Right cardiac atrium (tissue), 5 donors: ENCODE measurements at regions not wholly inside any gene's neighbourhood (a gene's known extent, or its start where the extent isn't known, plus 50 kb on each side); places are given as distances from the start of the nearest gene placed in this dataset.

Experiments
- ATAC-seq, 2 donors: fragments of 200-7000 bp; cut with Tn5 transposase; one replicate each; pipeline versions ENCODE4 v1.8.0 to v1.9.1; 2020; ENCODE audit warnings: moderate library complexity in 2 of 2, mild to moderate bottlenecking in 1 of 2
- DNase-seq, 3 donors: peaks; one replicate each; pipeline ENCODE4 v3.0.0-alpha.2; 2020
- H3K27ac ChIP-seq: one replicate; pipeline ENCODE4 v1.5.1; 2013; ENCODE audit warnings: mild to moderate bottlenecking, low read length, control low read depth, moderate library complexity
- H3K27me3 ChIP-seq: one replicate; pipeline ENCODE4 v1.6.1; 2013; ENCODE audit not compliant: control insufficient read depth, insufficient read depth
- H3K4me1 ChIP-seq: one replicate; pipeline ENCODE4 v1.6.1; 2013; ENCODE audit warnings: low read length; ENCODE audit not compliant: control insufficient read depth, insufficient read depth
- H3K4me3 ChIP-seq: one replicate; pipeline ENCODE4 v1.5.1; 2013; ENCODE audit warnings: low read length, control low read depth
- H3K9me3 ChIP-seq: one replicate; pipeline ENCODE4 v1.6.1; 2013; ENCODE audit warnings: low read length; ENCODE audit not compliant: control insufficient read depth
- WGBS: extraction: QIAGEN DNeasy Blood & Tissue Kit; methylation state at CpG from one replicate; pipeline ENCODE4 v1.1.7; 2013; 5-methylcytosine and 5-hydroxymethylcytosine counted together
- intact Hi-C, 4 donors: fragments of 100-400 bp; cut with DNase I; formaldehyde crosslinking; loops; one replicate each; pipeline versions ENCODE4 v1.11.0 to v1.14.0; 2022 to 2023
- donor health status: healthy with polysubstance abuse.
- donor health status: DM: no; HTN: yes; CAD: no.
- donor health status: DM: no; HTN: no; CAD: no.
- donor health status: DM: no; HTN: yes; CAD: no; lungs with severe emphysema.
- donor health status: DM: yes; HTN: yes; CAD: no.

GRCh38 chr6:74066168-74066871, 370.3 kb downstream of the CD109 start:
- peak in 1 of 2 donors; percentile 34 for ATAC-seq
- H3K9me3 ChIP-seq: no peaks in the 10 kb centered on the region
- intact Hi-C loops: no loop called here
- H3K4me3 ChIP-seq: no peak overlapping the region
- no peak overlapping the region for H3K27ac ChIP-seq
- H3K4me1 ChIP-seq: no peaks in the 10 kb centered on the region
- peak in 1 of 3 donors; percentile 16 for DNase-seq
- H3K27me3 ChIP-seq: no peaks in the 10 kb centered on the region
- 61% methylated on average over 10 of the region's 10 CpGs for WGBS

- DNase-seq: no peak
- Histone ChIP-seq H3K27me3 (no peaks in the 10 kb centered on the region), H3K4me3 (no peak overlapping the region), H3K4me1 (no peaks in the 10 kb centered on the region), H3K27ac (no peak overlapping the region), H3K9me3 (no peaks in the 10 kb centered on the region)
- no peak for ATAC-seq
- intact Hi-C loops: no loop called here
- 37% methylated on average over 1 of the region's 1 CpG for WGBS
Observed at GRCh38 chr6:74065705-74066104, 369.7 kb downstream of the CD109 start.

- no peak for DNase-seq
- no peak overlapping the region for H3K27ac ChIP-seq
- H3K4me3 ChIP-seq: no peak overlapping the region
- no peaks in the 10 kb centered on the region for H3K9me3 ChIP-seq
- intact Hi-C loops: no loop called here
- H3K4me1 ChIP-seq: no peaks in the 10 kb centered on the region
- no peak for ATAC-seq
- H3K27me3 ChIP-seq: no peaks in the 10 kb centered on the region
Observed at GRCh38 chr6:74063391-74063790, 367.4 kb downstream of the CD109 start.

- Histone ChIP-seq H3K27ac (no peak overlapping the region), H3K4me3 (no peak overlapping the region), H3K9me3 (no peaks in the 10 kb centered on the region), H3K4me1 (no peaks in the 10 kb centered on the region), H3K27me3 (no peaks in the 10 kb centered on the region)
- ATAC-seq (no peak), DNase-seq (no peak)
- intact Hi-C loops: no loop called here
- WGBS: 39% methylated on average over 1 of the region's 1 CpG
Observed at GRCh38 chr6:74061201-74061600, 365.2 kb downstream of the CD109 start.

GRCh38 chr6:74060354-74060753, 364.4 kb downstream of the CD109 start:
- Histone ChIP-seq H3K4me3 (no peak overlapping the region), H3K27me3 (no peaks in the 10 kb centered on the region), H3K4me1 (no peaks in the 10 kb centered on the region), H3K9me3 (no peaks in the 10 kb centered on the region), H3K27ac (no peak overlapping the region)
- WGBS: 88% methylated on average over 2 of the region's 2 CpGs
- intact Hi-C loops: no loop called here
- no peak for DNase-seq
- no peak for ATAC-seq

- ATAC-seq (no peak), DNase-seq (no peak)
- no peaks in the 10 kb centered on the region for H3K9me3 ChIP-seq
- no peaks in the 10 kb centered on the region for H3K27me3 ChIP-seq
- WGBS: 76% methylated on average over 2 of the region's 2 CpGs
- H3K27ac ChIP-seq: no peak overlapping the region
- no peaks in the 10 kb centered on the region for H3K4me1 ChIP-seq
- H3K4me3 ChIP-seq: no peak overlapping the region
- intact Hi-C loops: no loop called here
Observed at GRCh38 chr6:74058606-74059005, 362.6 kb downstream of the CD109 start.

- intact Hi-C loops: no loop called here
- DNase-seq (no peak), ATAC-seq (no peak)
- Histone ChIP-seq H3K9me3 (no peaks in the 10 kb centered on the region), H3K27me3 (no peaks in the 10 kb centered on the region), H3K4me1 (no peaks in the 10 kb centered on the region), H3K27ac (no peak overlapping the region), H3K4me3 (no peak overlapping the region)
- 68% methylated on average over 2 of the region's 2 CpGs for WGBS
Observed at GRCh38 chr6:74057326-74057725, 361.3 kb downstream of the CD109 start.

- Histone ChIP-seq H3K27me3 (no peaks in the 10 kb centered on the region), H3K4me1 (no peaks in the 10 kb centered on the region), H3K4me3 (no peak overlapping the region), H3K9me3 (no peaks in the 10 kb centered on the region), H3K27ac (no peak overlapping the region)
- intact Hi-C loops: no loop called here
- no peak for ATAC-seq
- no peak for DNase-seq
Observed at GRCh38 chr6:74054190-74054589, 358.2 kb downstream of the CD109 start.

- 56% methylated on average over 3 of the region's 3 CpGs for WGBS
- intact Hi-C loops: no loop called here
Observed at GRCh38 chr6:74050921-74051320, 354.9 kb downstream of the CD109 start.

GRCh38 chr6:74048387-74048786, 352.4 kb downstream of the CD109 start:
- Histone ChIP-seq H3K4me1 (no peaks in the 10 kb centered on the region), H3K4me3 (no peak overlapping the region), H3K27ac (no peak overlapping the region), H3K27me3 (no peaks in the 10 kb centered on the region), H3K9me3 (no peaks in the 10 kb centered on the region)
- DNase-seq: no peak
- WGBS: 50% methylated on average over 2 of the region's 2 CpGs
- intact Hi-C loops: no loop called here
- ATAC-seq: no peak

More at GRCh38 chr6:74050921-74051320, 354.9 kb downstream of the CD109 start:
- no peak overlapping the region for H3K4me3 ChIP-seq
- ATAC-seq (no peak), DNase-seq (no peak)
- no peaks in the 10 kb centered on the region for H3K9me3 ChIP-seq
- no peaks in the 10 kb centered on the region for H3K4me1 ChIP-seq
- no peak overlapping the region for H3K27ac ChIP-seq
- H3K27me3 ChIP-seq: no peaks in the 10 kb centered on the region

- no peak for DNase-seq
- peak; percentile 55 to 63 for ATAC-seq
- no peak overlapping the region for H3K27ac ChIP-seq
Observed at GRCh38 chr6:74044417-74045096, 348.6 kb downstream of the CD109 start.

More at GRCh38 chr6:74044417-74045096, 348.6 kb downstream of the CD109 start:
- H3K4me3 ChIP-seq: no peak overlapping the region
- WGBS: 53% methylated on average over 3 of the region's 3 CpGs
- intact Hi-C loops: no loop called here
- H3K27me3 ChIP-seq: no peaks in the 10 kb centered on the region
- no peaks in the 10 kb centered on the region for H3K4me1 ChIP-seq
- no peaks in the 10 kb centered on the region for H3K9me3 ChIP-seq
